Gastroesophageal sphincter (tissue), 3 donors: ENCODE measurements at regions not wholly inside any gene's neighbourhood (a gene's known extent, or its start where the extent isn't known, plus 50 kb on each side); places are given as distances from the start of the nearest gene placed in this dataset.

Experiments used
- EP300 ChIP-seq: sonication (generic); formaldehyde crosslinking; IDR thresholded peaks from one replicate; pipeline ENCODE4 v1.6.1; 2017; ENCODE audit warnings: antibody characterized with exemption, mild to moderate bottlenecking
- POLR2A ChIP-seq, 2 donors: fragments of 450-650 bp; IDR thresholded peaks; one replicate each; pipeline ENCODE4 v1.6.1; 2017; ENCODE audit warnings: antibody characterized with exemption in 2 of 2, mild to moderate bottlenecking in 2 of 2, moderate library complexity in 1 of 2
- POLR2AphosphoS5 ChIP-seq: sonication (generic); formaldehyde crosslinking; IDR thresholded peaks from one replicate; pipeline ENCODE4 v1.6.1; 2017; ENCODE audit warnings: antibody characterized with exemption
- TF ChIP-seq, protein P1 (sequence below), 4 experiments: fragments of 200-600 bp in 2 of 4; fragments of 450-650 bp in 2 of 4; sonication (generic) in 1 of 4; IDR thresholded peaks; one replicate each; pipeline ENCODE4 v1.5.1; 2017 to 2019; ENCODE audit warnings: antibody characterized with exemption in 4 of 4, mild to moderate bottlenecking in 2 of 4, moderate library complexity in 2 of 4

DNA sequence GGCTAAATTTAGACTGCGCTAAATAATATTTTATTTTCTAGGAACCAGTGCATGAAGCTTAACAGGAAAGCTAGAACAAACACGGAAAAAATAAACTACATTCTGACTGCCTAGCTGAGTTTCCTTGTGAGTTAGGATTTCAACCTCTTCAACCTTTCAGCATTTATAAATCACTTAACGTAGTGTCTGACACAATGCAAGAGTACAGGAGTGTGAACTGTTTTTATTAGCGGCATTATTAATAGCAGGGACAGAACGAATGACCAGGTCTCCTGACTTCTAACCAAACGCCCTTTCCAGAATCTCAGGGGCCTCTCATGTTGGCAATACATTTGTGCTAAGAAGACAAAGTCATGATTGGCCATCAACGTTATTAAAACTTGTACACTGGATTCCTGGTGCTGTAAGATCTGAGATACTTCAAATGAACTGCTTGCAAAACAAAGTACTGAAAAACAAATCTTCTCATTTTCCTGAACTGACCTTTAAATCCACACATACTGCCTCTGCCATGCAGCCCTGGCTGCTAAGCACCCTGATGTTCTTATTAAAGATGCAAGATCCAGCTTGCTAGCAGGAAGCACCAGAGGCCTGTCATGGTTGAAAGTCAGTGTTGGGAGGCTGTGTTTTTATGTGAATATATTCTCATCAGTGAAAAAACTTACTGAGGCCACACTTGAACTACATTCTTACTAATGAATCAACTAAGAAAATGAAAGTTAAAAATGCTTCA lies 380.4 kb upstream of the CPEB2 start:
- TF ChIP-seq, protein P1, sequence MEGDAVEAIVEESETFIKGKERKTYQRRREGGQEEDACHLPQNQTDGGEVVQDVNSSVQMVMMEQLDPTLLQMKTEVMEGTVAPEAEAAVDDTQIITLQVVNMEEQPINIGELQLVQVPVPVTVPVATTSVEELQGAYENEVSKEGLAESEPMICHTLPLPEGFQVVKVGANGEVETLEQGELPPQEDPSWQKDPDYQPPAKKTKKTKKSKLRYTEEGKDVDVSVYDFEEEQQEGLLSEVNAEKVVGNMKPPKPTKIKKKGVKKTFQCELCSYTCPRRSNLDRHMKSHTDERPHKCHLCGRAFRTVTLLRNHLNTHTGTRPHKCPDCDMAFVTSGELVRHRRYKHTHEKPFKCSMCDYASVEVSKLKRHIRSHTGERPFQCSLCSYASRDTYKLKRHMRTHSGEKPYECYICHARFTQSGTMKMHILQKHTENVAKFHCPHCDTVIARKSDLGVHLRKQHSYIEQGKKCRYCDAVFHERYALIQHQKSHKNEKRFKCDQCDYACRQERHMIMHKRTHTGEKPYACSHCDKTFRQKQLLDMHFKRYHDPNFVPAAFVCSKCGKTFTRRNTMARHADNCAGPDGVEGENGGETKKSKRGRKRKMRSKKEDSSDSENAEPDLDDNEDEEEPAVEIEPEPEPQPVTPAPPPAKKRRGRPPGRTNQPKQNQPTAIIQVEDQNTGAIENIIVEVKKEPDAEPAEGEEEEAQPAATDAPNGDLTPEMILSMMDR (IDR thresholded peaks at IDR 0.05) = no peak
- no peak for TF ChIP-seq POLR2AphosphoS5
- no peak for TF ChIP-seq POLR2A (IDR thresholded peaks at IDR 0.05)
- no peak for TF ChIP-seq EP300
